DOHH2 (cell line): ENCODE measurements at regions not wholly inside any gene's neighbourhood (a gene's known extent, or its start where the extent isn't known, plus 50 kb on each side); places are given as distances from the start of the nearest gene placed in this dataset.

Source experiments
- H3F3A ChIP-seq: fragments of 200-600 bp; sonication (generic), shearing (Covaris generic); 2 replicates; pipeline ENCODE4 v1.6.0; 2016; ENCODE audit warnings: antibody characterized with exemption, mild to moderate bottlenecking; ENCODE audit not compliant: control insufficient read depth, insufficient read depth
- H3K27ac ChIP-seq: fragments of 200-600 bp; sonication (generic); 2 replicates; pipeline ENCODE4 v1.5.1; 2014; ENCODE audit warnings: low read depth, mild to moderate bottlenecking, low read length, moderate library complexity
- H3K27me3 ChIP-seq: fragments of 200-600 bp; sonication (generic); 2 replicates; pipeline ENCODE4 v1.6.1; 2014; ENCODE audit warnings: mild to moderate bottlenecking, low read length, mixed read lengths; ENCODE audit not compliant: control insufficient read depth
- H3K36me3 ChIP-seq: fragments of 200-600 bp; sonication (generic); 2 replicates; pipeline ENCODE4 v1.6.1; 2014; ENCODE audit warnings: mild to moderate bottlenecking, low read length, moderate library complexity, mixed read lengths; ENCODE audit not compliant: control insufficient read depth
- H3K4me1 ChIP-seq: fragments of 200-600 bp; sonication (generic); 2 replicates; pipeline ENCODE4 v1.6.1; 2014; ENCODE audit warnings: mild to moderate bottlenecking, low read length, mixed read lengths; ENCODE audit not compliant: control insufficient read depth
- H3K4me2 ChIP-seq: fragments of 200-600 bp; sonication (generic); 2 replicates; pipeline ENCODE4 v1.6.0; 2014; ENCODE audit warnings: mild to moderate bottlenecking, low read length, moderate library complexity
- H3K4me3 ChIP-seq: fragments of 200-600 bp; sonication (generic); 2 replicates; pipeline ENCODE4 v1.5.1; 2014; ENCODE audit warnings: mild to moderate bottlenecking, low read length, mixed read lengths
- H3K79me2 ChIP-seq: fragments of 200-600 bp; sonication (generic); 2 replicates; pipeline ENCODE4 v1.6.1; 2014; ENCODE audit warnings: mild to moderate bottlenecking, low read length, mixed read lengths; ENCODE audit not compliant: control insufficient read depth
- H3K9me2 ChIP-seq: fragments of 200-600 bp; sonication (generic); replicated peaks from 2 replicates; pipeline ENCODE4 v1.6.1; 2014; ENCODE audit warnings: mild to moderate bottlenecking, low read length, mixed read lengths; ENCODE audit not compliant: control insufficient read depth
- H3K9me3 ChIP-seq: fragments of 200-600 bp; sonication (generic); 2 replicates; pipeline ENCODE4 v1.6.1; 2014; ENCODE audit warnings: antibody characterized with exemption, low read length, mixed read lengths; ENCODE audit not compliant: control insufficient read depth, insufficient read depth
- H4K20me1 ChIP-seq: fragments of 200-600 bp; sonication (generic); 2 replicates; pipeline ENCODE4 v1.6.0; 2014; ENCODE audit warnings: low read depth, mild to moderate bottlenecking, antibody characterized with exemption, low read length, moderate library complexity; ENCODE audit not compliant: control insufficient read depth, insufficient read depth
- EZH2phosphoT487 ChIP-seq: fragments of 200-600 bp; sonication (generic); IDR thresholded peaks from 2 replicates; pipeline ENCODE4 v1.6.1; 2017; ENCODE audit warnings: borderline replicate concordance, mild to moderate bottlenecking, antibody characterized with exemption, low read length, moderate library complexity, mixed read lengths
- TF ChIP-seq, protein P1 (sequence below): fragments of 200-600 bp; sonication (generic); IDR thresholded peaks from one replicate; pipeline ENCODE4 v1.5.1; 2014; ENCODE audit warnings: antibody characterized with exemption, mild to moderate bottlenecking, low read depth, low read length; ENCODE audit not compliant: poor library complexity, severe bottlenecking

DNA sequence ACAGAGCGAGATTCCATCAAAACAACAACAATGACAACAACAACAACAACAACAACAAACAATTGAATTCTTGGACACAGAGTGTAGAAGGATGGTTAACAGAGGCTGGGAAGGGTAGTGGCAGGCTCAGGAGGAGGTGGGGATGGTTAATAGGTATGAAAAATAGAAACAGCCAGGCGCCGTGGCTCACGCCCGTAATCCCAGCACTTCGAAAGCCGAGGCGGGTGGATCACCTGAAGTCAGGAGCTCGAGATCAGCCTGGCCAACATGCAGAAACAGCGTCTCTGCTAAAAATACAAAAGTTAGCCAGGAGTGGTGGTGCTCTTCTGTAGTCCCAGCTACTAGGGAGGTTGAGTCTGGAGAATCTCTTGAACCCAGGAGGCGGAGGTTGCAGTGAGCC, 122.9 kb upstream of the GRIA4 start:
- Histone ChIP-seq H3K4me3 (no peak overlapping the region), H3K4me1 (no peaks in the 10 kb centered on the region), H3K9me3 (no peaks in the 10 kb centered on the region), H4K20me1 (no peaks in the 10 kb centered on the region), H3K79me2 (no peaks in the 10 kb centered on the region), H3K36me3 (no peaks in the 10 kb centered on the region), H3K27me3 (no peaks in the 10 kb centered on the region), H3F3A (no peaks in the 10 kb centered on the region), H3K27ac (no peak overlapping the region), H3K4me2 (no peak overlapping the region), H3K9me2 (no peaks in the 10 kb centered on the region)
- TF ChIP-seq EZH2phosphoT487: no peak
- TF ChIP-seq, protein P1, sequence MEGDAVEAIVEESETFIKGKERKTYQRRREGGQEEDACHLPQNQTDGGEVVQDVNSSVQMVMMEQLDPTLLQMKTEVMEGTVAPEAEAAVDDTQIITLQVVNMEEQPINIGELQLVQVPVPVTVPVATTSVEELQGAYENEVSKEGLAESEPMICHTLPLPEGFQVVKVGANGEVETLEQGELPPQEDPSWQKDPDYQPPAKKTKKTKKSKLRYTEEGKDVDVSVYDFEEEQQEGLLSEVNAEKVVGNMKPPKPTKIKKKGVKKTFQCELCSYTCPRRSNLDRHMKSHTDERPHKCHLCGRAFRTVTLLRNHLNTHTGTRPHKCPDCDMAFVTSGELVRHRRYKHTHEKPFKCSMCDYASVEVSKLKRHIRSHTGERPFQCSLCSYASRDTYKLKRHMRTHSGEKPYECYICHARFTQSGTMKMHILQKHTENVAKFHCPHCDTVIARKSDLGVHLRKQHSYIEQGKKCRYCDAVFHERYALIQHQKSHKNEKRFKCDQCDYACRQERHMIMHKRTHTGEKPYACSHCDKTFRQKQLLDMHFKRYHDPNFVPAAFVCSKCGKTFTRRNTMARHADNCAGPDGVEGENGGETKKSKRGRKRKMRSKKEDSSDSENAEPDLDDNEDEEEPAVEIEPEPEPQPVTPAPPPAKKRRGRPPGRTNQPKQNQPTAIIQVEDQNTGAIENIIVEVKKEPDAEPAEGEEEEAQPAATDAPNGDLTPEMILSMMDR: no peak

DNA sequence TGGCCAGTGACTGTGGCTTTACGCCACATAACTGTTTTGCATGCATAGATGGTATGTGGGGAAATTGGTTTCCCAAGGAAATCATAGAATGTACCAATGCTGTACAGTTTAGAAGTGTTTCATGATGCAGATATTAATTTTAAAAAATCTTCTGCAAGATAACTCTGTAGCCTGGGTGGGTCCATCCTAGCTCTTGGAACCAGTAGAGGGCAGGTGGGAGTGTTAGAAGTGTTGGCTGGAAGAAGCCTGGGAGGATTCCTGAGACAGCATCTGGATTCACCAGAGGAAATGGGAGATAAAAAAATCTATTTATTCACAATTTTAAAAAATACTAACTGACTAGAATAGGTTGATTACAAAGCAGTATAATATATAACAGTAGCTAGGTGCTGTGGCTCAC, 139.9 kb upstream of the GRIA4 start:
- Histone ChIP-seq H3K4me1 (no peaks in the 10 kb centered on the region), H3K4me3 (no peak overlapping the region), H3F3A (no peaks in the 10 kb centered on the region), H4K20me1 (no peaks in the 10 kb centered on the region), H3K9me2 (no peaks in the 10 kb centered on the region), H3K36me3 (no peaks in the 10 kb centered on the region), H3K9me3 (no peaks in the 10 kb centered on the region), H3K4me2 (no peak overlapping the region), H3K27me3 (no peaks in the 10 kb centered on the region), H3K27ac (no peak overlapping the region), H3K79me2 (no peaks in the 10 kb centered on the region)
- TF ChIP-seq EZH2phosphoT487: no peak
- TF ChIP-seq, protein P1: no peak

DNA sequence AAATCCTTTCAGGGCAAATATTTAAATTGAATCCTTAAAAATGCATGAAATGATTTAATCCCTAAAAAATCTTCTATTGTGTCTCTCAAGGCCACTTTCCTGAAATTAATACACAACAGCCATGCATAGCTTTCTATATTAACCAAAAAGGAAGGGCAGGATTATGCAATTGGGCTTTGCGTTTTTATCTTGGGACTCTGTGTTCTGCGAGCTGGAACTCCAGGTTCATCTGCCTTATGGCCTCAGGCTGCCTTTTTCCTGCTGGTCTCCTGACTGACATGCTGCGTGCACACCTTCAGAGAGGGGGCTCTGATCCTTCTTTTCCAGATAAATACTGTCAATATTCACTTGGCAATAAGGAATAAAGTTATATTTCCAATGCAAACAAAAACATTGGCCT, 141.7 kb upstream of the GRIA4 start:
- no peak overlapping the region for H3K27ac ChIP-seq

More for the DNA sequence above, 141.7 kb upstream of the GRIA4 start:
- TF ChIP-seq, protein P1: no peak
- no peak for TF ChIP-seq EZH2phosphoT487
- no peaks in the 10 kb centered on the region for H3K79me2 ChIP-seq
- no peaks in the 10 kb centered on the region for H3K4me1 ChIP-seq
- H3K36me3 ChIP-seq: no peaks in the 10 kb centered on the region
- H3K9me3 ChIP-seq: no peaks in the 10 kb centered on the region
- no peaks in the 10 kb centered on the region for H3F3A ChIP-seq
- H3K27me3 ChIP-seq: no peaks in the 10 kb centered on the region
- no peaks in the 10 kb centered on the region for H4K20me1 ChIP-seq
- H3K4me2 ChIP-seq: no peak overlapping the region
- no peaks in the 10 kb centered on the region for H3K9me2 ChIP-seq
- no peak overlapping the region for H3K4me3 ChIP-seq
